GM12878 (cell line): ENCODE measurements at regions not wholly inside any gene's neighbourhood (a gene's known extent, or its start where the extent isn't known, plus 50 kb on each side); places are given as distances from the start of the nearest gene placed in this dataset.

Source experiments
- ATAC-seq: fragments of 200-7000 bp; cut with Tn5 transposase; 3 replicates; pipeline ENCODE4 v1.9.1; 2020; ENCODE audit warnings: mild to moderate bottlenecking, moderate library complexity
- BruUV-seq: library from RNA; stranded (reverse); fragments of 400-500 nt; replicated peaks from 2 replicates; lab custom pipeline; 2021; lab: Mats Ljungman, UMichigan
- CTCF ChIA-PET: fragments of 300-600 bp; sonication (Branson Sonifier 250); formaldehyde crosslinking; extraction: SDS; loops from one replicate; lab custom pipeline; 2021; ENCODE audit warnings: inconsistent platforms; lab: Yijun Ruan, JAX
- POLR2A ChIA-PET: fragments of 350-600 bp; formaldehyde crosslinking; extraction: SDS; loops from one replicate; lab custom pipeline; 2021; ENCODE audit warnings: inconsistent platforms; lab: Charles Lee
- RAD21 ChIA-PET: fragments of 300-600 bp; sonication (Branson Sonifier 250); formaldehyde crosslinking; loops from one replicate; lab custom pipeline; 2023; ENCODE audit warnings: antibody characterized with exemption; ENCODE audit not compliant: unreplicated experiment; lab: Charles Lee
- SMC1A ChIA-PET: fragments of 300-600 bp; sonication (Branson Sonifier 250); formaldehyde crosslinking; loops from one replicate; lab custom pipeline; 2023; ENCODE audit not compliant: unreplicated experiment, uncharacterized antibody; lab: Charles Lee
- DNase-seq: peaks from one replicate; pipeline ENCODE4 v3.0.0-alpha.2; 2011; ENCODE audit warnings: low read depth, low spot score
- FAIRE-seq: peaks from 3 replicates; lab custom pipeline; 2011; peaks lifted over from hg19 to GRCh38; lab: Jason Lieb, UNC
- H2AFZ ChIP-seq: 2 replicates; pipeline ENCODE4 v1.6.0; 2011; ENCODE audit warnings: low read depth, low read length, control low read depth; ENCODE audit not compliant: control insufficient read depth
- H3K27ac ChIP-seq: 2 replicates; pipeline ENCODE4 v1.5.1; 2011; ENCODE audit warnings: control low read depth; ENCODE audit not compliant: control insufficient read depth, insufficient read depth
- H3K27me3 ChIP-seq, 2 experiments: replicated peaks in 1 of 2; 2 replicates each; pipeline versions ENCODE4 v1.6.0 to v1.6.1; 2011; ENCODE audit warnings: low read length in 1 of 2; ENCODE audit not compliant: control insufficient read depth in 2 of 2, insufficient read depth in 2 of 2
- H3K36me3 ChIP-seq, 2 experiments: 2 replicates each; pipeline ENCODE4 v1.5.1; 2011; ENCODE audit warnings: low read length in 1 of 2; ENCODE audit not compliant: control insufficient read depth in 2 of 2, insufficient read depth in 2 of 2
- H3K4me1 ChIP-seq: 2 replicates; pipeline ENCODE4 v1.6.1; 2011; ENCODE audit warnings: mild to moderate bottlenecking, low read length, moderate library complexity, mixed read lengths; ENCODE audit not compliant: control insufficient read depth, insufficient read depth
- H3K4me2 ChIP-seq: 2 replicates; pipeline ENCODE4 v1.6.0; 2011; ENCODE audit warnings: control low read depth; ENCODE audit not compliant: control insufficient read depth, insufficient read depth
- H3K4me3 ChIP-seq: fragments of 200-600 bp; sonication (generic); 2 replicates; pipeline ENCODE4 v1.5.1; 2016
- H3K79me2 ChIP-seq: 2 replicates; pipeline ENCODE4 v1.6.0; 2011; ENCODE audit warnings: low read length; ENCODE audit not compliant: control insufficient read depth, insufficient read depth
- H3K9ac ChIP-seq: 2 replicates; pipeline ENCODE4 v1.8.0; 2011; ENCODE audit warnings: low read length, control low read depth, mixed read lengths; ENCODE audit not compliant: control insufficient read depth, insufficient read depth
- H3K9me3 ChIP-seq: replicated peaks from 3 replicates; pipeline ENCODE4 v1.5.1; 2011; ENCODE audit warnings: mild to moderate bottlenecking, low read length; ENCODE audit not compliant: control insufficient read depth, insufficient read depth
- H4K20me1 ChIP-seq: 2 replicates; pipeline ENCODE4 v1.6.0; 2011; ENCODE audit not compliant: control insufficient read depth, insufficient read depth
- BHLHE40 ChIP-seq, 2 experiments: fragments of 450-650 bp in 1 of 2; IDR thresholded peaks; 2 replicates each; pipeline ENCODE4 v1.6.1; 2011 to 2017; ENCODE audit warnings: low read depth in 2 of 2, borderline replicate concordance in 1 of 2, improper control_type of control experiment in 1 of 2, low read length in 1 of 2, mild to moderate bottlenecking in 1 of 2
- CBFB ChIP-seq: IDR thresholded peaks from 2 replicates; pipeline ENCODE4 v1.6.1; 2016; ENCODE audit warnings: antibody characterized with exemption, low read depth
- EED ChIP-seq: sonication (generic); IDR thresholded peaks from 2 replicates; pipeline ENCODE4 v1.6.1; 2016; ENCODE audit warnings: antibody characterized with exemption, low read depth
- SMC3 ChIP-seq: IDR thresholded peaks from 2 replicates; pipeline ENCODE4 v1.6.1; 2011; ENCODE audit warnings: low read length, improper control_type of control experiment, borderline replicate concordance
- SRF ChIP-seq, 2 experiments: IDR thresholded peaks; 2 replicates each; pipeline ENCODE4 v1.6.1; 2011; ENCODE audit warnings: low read depth in 2 of 2, low read length in 2 of 2, mild to moderate bottlenecking in 1 of 2, moderate library complexity in 1 of 2
- STAT1 ChIP-seq: fragments of 450-650 bp; conservative IDR thresholded peaks from 2 replicates; pipeline ENCODE4 v1.6.1; 2014; ENCODE audit warnings: antibody characterized with exemption, mild to moderate bottlenecking
- SUPT20H ChIP-seq: IDR thresholded peaks from 2 replicates; pipeline ENCODE4 v1.6.1; 2011; ENCODE audit warnings: low read depth, mild to moderate bottlenecking, low read length, moderate library complexity, borderline replicate concordance; ENCODE audit not compliant: control insufficient read depth
- SUZ12 ChIP-seq: fragments of 200-600 bp; sonication (generic); IDR thresholded peaks from one replicate; pipeline ENCODE4 v1.6.1; 2018; ENCODE audit warnings: antibody characterized with exemption, mild to moderate bottlenecking; ENCODE audit not compliant: unreplicated experiment
- ZBED1 ChIP-seq: IDR thresholded peaks from 2 replicates; pipeline ENCODE4 v1.6.1; 2016; ENCODE audit warnings: borderline replicate concordance
- ZNF274 ChIP-seq: IDR thresholded peaks from one replicate; pipeline ENCODE4 v1.8.0; 2011; ENCODE audit not compliant: insufficient read length, insufficient read depth
- WGBS: methylation state at CpG from one replicate; pipeline ENCODE4 v1.1.6; 2016; ENCODE audit warnings: low lambda C conversion rate; ENCODE audit not compliant: insufficient replicate concordance, insufficient coverage; ENCODE audit errors: missing lambda C conversion rate; 5-methylcytosine and 5-hydroxymethylcytosine counted together
- in situ Hi-C: fragments of 300-500 bp; cut with MboI; formaldehyde crosslinking; loops from 9 replicates; pipeline ENCODE4 v1.14.3; 2018; ENCODE audit warnings: mixed read lengths
- intact Hi-C: fragments of 100-400 bp; cut with micrococcal nuclease; formaldehyde crosslinking; loops from one replicate; pipeline ENCODE4 v1.14.2; 2022; ENCODE audit not compliant: unreplicated experiment
- TF ChIP-seq, protein P1 (sequence below): fragments of 450-650 bp; IDR thresholded peaks from 2 replicates; pipeline ENCODE4 v1.6.1; 2017; ENCODE audit warnings: mild to moderate bottlenecking, moderate library complexity

DNA sequence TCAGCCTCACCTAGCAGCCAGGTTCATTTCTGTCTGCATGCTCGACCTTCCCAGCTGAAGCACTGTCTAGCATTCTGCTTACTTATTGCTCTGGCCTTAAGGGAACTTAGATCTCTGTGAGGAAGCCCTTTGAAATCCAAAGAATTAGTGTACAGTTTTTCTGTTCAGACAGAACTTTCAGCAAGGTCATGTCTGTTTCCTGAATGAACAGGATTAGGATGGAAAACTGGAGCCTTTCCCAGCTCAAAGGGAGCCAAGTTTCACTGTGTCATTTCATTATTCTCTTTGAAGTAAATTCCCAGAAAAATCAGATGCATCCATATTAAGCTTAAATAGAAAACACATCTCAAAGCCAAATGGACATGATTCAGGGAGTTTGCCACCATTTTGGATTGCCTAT lies 457.3 kb upstream of the KCNMB2 start:
- Histone ChIP-seq H3K27ac (no peak overlapping the region), H3K36me3 (no peaks in the 10 kb centered on the region), H4K20me1 (no peaks in the 10 kb centered on the region), H3K4me3 (no peak overlapping the region), H3K79me2 (no peaks in the 10 kb centered on the region), H3K9ac (no peak overlapping the region), H3K4me1 (no peaks in the 10 kb centered on the region), H2AFZ (no peak overlapping the region), H3K9me3 (no peaks in the 10 kb centered on the region), H3K4me2 (no peak overlapping the region), H3K27me3 (no peaks in the 10 kb centered on the region; a peak in 1 of 4 replicates)
- 0% methylated on average over 1 of the region's 1 CpG for WGBS
- ChIA-PET POLR2A (no interaction called here), CTCF (interaction anchor here (0.6 kb wide), 1 partner anchor 35 kb away, joined by 3 read pairs; no protein-coding TSS in a partner anchor), SMC1A (interaction anchor here (1.0 kb wide), 2 partner anchors 11 to 13 kb away, joined by 3 to 4 read pairs; no protein-coding TSS in a partner anchor), RAD21 (no interaction called here)
- DNase-seq (no peak), ATAC-seq (no peak), FAIRE-seq (no peak)
- TF ChIP-seq SUPT20H (no peak), STAT1 (no peak), SUZ12 (no peak), SMC3 (no peak), SRF (IDR thresholded peaks at IDR 0.05; ENCODE audit: low read depth in 2 of 2, low read length in 2 of 2) (no peak), ZBED1 (no peak), BHLHE40 (IDR thresholded peaks at IDR 0.05; ENCODE audit: borderline replicate concordance in 1 of 2, low read depth in 2 of 2, low read length in 1 of 2) (no peak), EED (no peak), ZNF274 (no peak), CBFB (no peak)
- TF ChIP-seq, protein P1, sequence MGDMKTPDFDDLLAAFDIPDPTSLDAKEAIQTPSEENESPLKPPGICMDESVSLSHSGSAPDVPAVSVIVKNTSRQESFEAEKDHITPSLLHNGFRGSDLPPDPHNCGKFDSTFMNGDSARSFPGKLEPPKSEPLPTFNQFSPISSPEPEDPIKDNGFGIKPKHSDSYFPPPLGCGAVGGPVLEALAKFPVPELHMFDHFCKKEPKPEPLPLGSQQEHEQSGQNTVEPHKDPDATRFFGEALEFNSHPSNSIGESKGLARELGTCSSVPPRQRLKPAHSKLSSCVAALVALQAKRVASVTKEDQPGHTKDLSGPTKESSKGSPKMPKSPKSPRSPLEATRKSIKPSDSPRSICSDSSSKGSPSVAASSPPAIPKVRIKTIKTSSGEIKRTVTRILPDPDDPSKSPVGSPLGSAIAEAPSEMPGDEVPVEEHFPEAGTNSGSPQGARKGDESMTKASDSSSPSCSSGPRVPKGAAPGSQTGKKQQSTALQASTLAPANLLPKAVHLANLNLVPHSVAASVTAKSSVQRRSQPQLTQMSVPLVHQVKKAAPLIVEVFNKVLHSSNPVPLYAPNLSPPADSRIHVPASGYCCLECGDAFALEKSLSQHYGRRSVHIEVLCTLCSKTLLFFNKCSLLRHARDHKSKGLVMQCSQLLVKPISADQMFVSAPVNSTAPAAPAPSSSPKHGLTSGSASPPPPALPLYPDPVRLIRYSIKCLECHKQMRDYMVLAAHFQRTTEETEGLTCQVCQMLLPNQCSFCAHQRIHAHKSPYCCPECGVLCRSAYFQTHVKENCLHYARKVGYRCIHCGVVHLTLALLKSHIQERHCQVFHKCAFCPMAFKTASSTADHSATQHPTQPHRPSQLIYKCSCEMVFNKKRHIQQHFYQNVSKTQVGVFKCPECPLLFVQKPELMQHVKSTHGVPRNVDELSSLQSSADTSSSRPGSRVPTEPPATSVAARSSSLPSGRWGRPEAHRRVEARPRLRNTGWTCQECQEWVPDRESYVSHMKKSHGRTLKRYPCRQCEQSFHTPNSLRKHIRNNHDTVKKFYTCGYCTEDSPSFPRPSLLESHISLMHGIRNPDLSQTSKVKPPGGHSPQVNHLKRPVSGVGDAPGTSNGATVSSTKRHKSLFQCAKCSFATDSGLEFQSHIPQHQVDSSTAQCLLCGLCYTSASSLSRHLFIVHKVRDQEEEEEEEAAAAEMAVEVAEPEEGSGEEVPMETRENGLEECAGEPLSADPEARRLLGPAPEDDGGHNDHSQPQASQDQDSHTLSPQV, result no peak
- in situ Hi-C loops, result no loop called here
- no TSS peak for BruUV-seq
- intact Hi-C loops, result no loop called here
